B cell (primary cell): ENCODE measurements at regions not wholly inside any gene's neighbourhood (a gene's known extent, or its start where the extent isn't known, plus 50 kb on each side); places are given as distances from the start of the nearest gene placed in this dataset.

Experiments used
- ATAC-seq: fragments of 200-7000 bp; cut with Tn5 transposase; one replicate; pipeline ENCODE4 v1.10.0; 2021; ENCODE audit warnings: low read depth, mild to moderate bottlenecking, moderate number of reproducible peaks, moderate library complexity
- CTCF ChIA-PET: fragments of 350-600 bp; sonication (Branson Sonifier 250); formaldehyde crosslinking; loops from one replicate; lab custom pipeline; 2021; ENCODE audit warnings: antibody characterized with exemption, inconsistent platforms; lab: Charles Lee
- POLR2A ChIA-PET: fragments of 350-600 bp; sonication (Branson Sonifier 250); formaldehyde crosslinking; loops from one replicate; lab custom pipeline; 2021; ENCODE audit warnings: antibody characterized with exemption; lab: Charles Lee
- DNase-seq: peaks from one replicate; pipeline ENCODE4 v3.0.0; 2013
- H2AFZ ChIP-seq: 2 replicates; pipeline ENCODE4 v1.6.1; 2012; ENCODE audit warnings: mild to moderate bottlenecking, low read depth, low read length; ENCODE audit not compliant: insufficient read depth, poor library complexity, severe bottlenecking
- H3K27ac ChIP-seq, 2 donors: 1 replicate in 1 of 2; 2 replicates in 1 of 2; pipeline ENCODE4 v1.5.1; 2012 to 2013; ENCODE audit warnings: low read length in 2 of 2, mild to moderate bottlenecking in 2 of 2, moderate library complexity in 1 of 2
- H3K27me3 ChIP-seq, 4 experiments: fragments of 200-600 bp in 1 of 4; sonication (generic) in 1 of 4; replicated peaks in 1 of 4; 1 replicate in 2 of 4; 2 replicates in 2 of 4; pipeline versions ENCODE4 v1.6.1 to v1.7.0; 2013 to 2016; ENCODE audit warnings: low read length in 3 of 4, mild to moderate bottlenecking in 2 of 4, mixed read lengths in 1 of 4, moderate library complexity in 1 of 4; ENCODE audit not compliant: insufficient read depth in 4 of 4, control insufficient read depth in 3 of 4; ENCODE audit errors: control extremely low read depth in 1 of 4
- H3K36me3 ChIP-seq, 2 experiments: replicated peaks in 1 of 2; 1 replicate in 1 of 2; 2 replicates in 1 of 2; pipeline versions ENCODE4 v1.6.1 to v1.7.1; 2013; ENCODE audit warnings: low read length in 1 of 2; ENCODE audit not compliant: insufficient read depth in 2 of 2, control insufficient read depth in 1 of 2; ENCODE audit errors: control extremely low read depth in 1 of 2, extremely low read depth in 1 of 2
- H3K4me1 ChIP-seq, 2 donors: fragments of 200-600 bp in 1 of 2; sonication (generic) in 1 of 2; 1 replicate in 1 of 2; 2 replicates in 1 of 2; pipeline versions ENCODE4 v1.5.1 to v1.6.1; 2013 to 2017; ENCODE audit warnings: low read length in 2 of 2; ENCODE audit not compliant: control insufficient read depth in 2 of 2, insufficient read depth in 2 of 2
- H3K4me2 ChIP-seq: replicated peaks from 2 replicates; pipeline ENCODE3; 2012; ENCODE audit warnings: mild to moderate bottlenecking, low read depth, low read length; ENCODE audit not compliant: poor library complexity, severe bottlenecking
- H3K4me3 ChIP-seq, 5 experiments: fragments of 200-600 bp in 1 of 5; sonication (generic) in 1 of 5; 1 replicate in 3 of 5; 2 replicates in 2 of 5; pipeline versions ENCODE4 v1.5.1 to v1.7.0; 2011 to 2016; ENCODE audit warnings: low read length in 4 of 5, mild to moderate bottlenecking in 4 of 5, low read depth in 2 of 5, control low read depth in 1 of 5, moderate library complexity in 1 of 5; ENCODE audit not compliant: insufficient read depth in 1 of 5; ENCODE audit errors: control extremely low read depth in 1 of 5, extremely low read depth in 1 of 5
- H3K79me2 ChIP-seq: fragments of 200-600 bp; sonication (generic); one replicate; pipeline ENCODE4 v1.6.0; 2016; ENCODE audit warnings: low read length; ENCODE audit not compliant: control insufficient read depth, insufficient read depth
- H3K9ac ChIP-seq: fragments of 200-600 bp; sonication (generic); 2 replicates; pipeline ENCODE4 v1.6.1; 2017; ENCODE audit warnings: mild to moderate bottlenecking, low read length, moderate library complexity
- H3K9me3 ChIP-seq, 3 donors: one replicate each; pipeline versions ENCODE4 v1.6.1 to v1.7.1; 2013; ENCODE audit warnings: low read length in 2 of 3; ENCODE audit not compliant: control insufficient read depth in 2 of 3, insufficient read depth in 1 of 3; ENCODE audit errors: control extremely low read depth in 1 of 3
- H4K20me1 ChIP-seq: 2 replicates; pipeline ENCODE4 v1.6.0; 2012; ENCODE audit warnings: mild to moderate bottlenecking, low read length; ENCODE audit not compliant: insufficient read depth, control insufficient read depth, poor library complexity, severe bottlenecking
- H3K27ac Mint-ChIP-seq: one replicate; pipeline ENCODE4 v1.8.0; 2021; ENCODE audit warnings: mixed read lengths
- H3K27me3 Mint-ChIP-seq: one replicate; pipeline ENCODE4 v1.8.0; 2021; ENCODE audit warnings: mixed read lengths
- H3K4me1 Mint-ChIP-seq: one replicate; pipeline ENCODE4 v1.8.0; 2021; ENCODE audit warnings: mixed read lengths
- H3K4me3 Mint-ChIP-seq: one replicate; pipeline ENCODE4 v1.8.0; 2021; ENCODE audit warnings: mixed read lengths
- H3K9me3 Mint-ChIP-seq: one replicate; pipeline ENCODE4 v1.8.0; 2022; ENCODE audit warnings: mixed read lengths; ENCODE audit not compliant: insufficient read depth
- CTCF ChIP-seq: fragments of 200-600 bp; IDR thresholded peaks from one replicate; pipeline ENCODE4 v1.8.0; 2022; ENCODE audit warnings: antibody characterized with exemption, mild to moderate bottlenecking
- EZH2 ChIP-seq: IDR thresholded peaks from 2 replicates; pipeline ENCODE4 v1.6.1; 2012; ENCODE audit warnings: borderline replicate concordance, low read depth, mild to moderate bottlenecking, moderate library complexity, low read length; ENCODE audit not compliant: insufficient read depth, poor library complexity, severe bottlenecking
- intact Hi-C: fragments of 100-400 bp; cut with micrococcal nuclease; formaldehyde crosslinking; loops from one replicate; pipeline ENCODE4 v1.10.0; 2022

GRCh38 chr6:119562168-119562567, 212.6 kb upstream of the MAN1A1 start:
- Histone ChIP-seq H2AFZ (no peak overlapping the region), H3K4me1 (no peaks in the 10 kb centered on the region), H3K27me3 (no peaks in the 10 kb centered on the region), H3K27ac (no peak overlapping the region), H3K79me2 (no peaks in the 10 kb centered on the region), H3K4me3 (no peak overlapping the region), H3K36me3 (no peaks in the 10 kb centered on the region), H3K9me3 (peaks cover 0 to 3% (median 0%) of the 10 kb centered on the region in 3 donors), H3K4me2 (no peak overlapping the region), H3K9ac (no peak overlapping the region), H4K20me1 (no peaks in the 10 kb centered on the region)
- no peak for ATAC-seq
- H3K9me3 Mint-ChIP-seq, result no peaks in the 10 kb centered on the region
- ChIA-PET CTCF (no interaction called here), POLR2A (no interaction called here)
- no peak for DNase-seq
- no peak overlapping the region for H3K27ac Mint-ChIP-seq
- H3K4me1 Mint-ChIP-seq, result no peaks in the 10 kb centered on the region
- no peak overlapping the region for H3K4me3 Mint-ChIP-seq
- TF ChIP-seq EZH2, result no peak
- no peak for TF ChIP-seq CTCF
- intact Hi-C loops, result no loop called here
- no peaks in the 10 kb centered on the region for H3K27me3 Mint-ChIP-seq

- Histone ChIP-seq H3K4me1 (no peaks in the 10 kb centered on the region), H3K4me2 (no peak overlapping the region), H3K9me3 (no peaks in the 10 kb centered on the region), H3K4me3 (no peak overlapping the region), H3K27ac (no peak overlapping the region), H3K9ac (no peak overlapping the region), H3K27me3 (no peaks in the 10 kb centered on the region), H2AFZ (no peak overlapping the region), H3K79me2 (no peaks in the 10 kb centered on the region), H3K36me3 (no peaks in the 10 kb centered on the region), H4K20me1 (no peaks in the 10 kb centered on the region)
- DNase-seq (no peak), ATAC-seq (no peak)
- Mint-ChIP-seq H3K4me1 (no peaks in the 10 kb centered on the region), H3K27ac (no peak overlapping the region), H3K27me3 (no peaks in the 10 kb centered on the region), H3K9me3 (no peaks in the 10 kb centered on the region), H3K4me3 (no peak overlapping the region)
- intact Hi-C loops, result no loop called here
- TF ChIP-seq CTCF (no peak), EZH2 (no peak)
- POLR2A ChIA-PET, result no interaction called here
- CTCF ChIA-PET, result no interaction called here
Observed at GRCh38 chr6:119559586-119559985, 210.0 kb upstream of the MAN1A1 start.
